ENCODE measurements at regions not wholly inside any gene's neighbourhood (a gene's known extent, or its start where the extent isn't known, plus 50 kb on each side); places are given as distances from the start of the nearest gene placed in this dataset.

GRCh38 chr2:195307751-195308150 is 349.3 kb upstream of the SLC39A10 start:
- H3K27me3 ChIP-seq (ENCODE audit: control insufficient read depth in 1 of 2, insufficient read depth in 2 of 2, low read length in 2 of 2) = no peaks in the 10 kb centered on the region
- no peak overlapping the region for H3K27ac ChIP-seq (ENCODE audit: low read depth, low read length)
- H3K9me3 ChIP-seq (ENCODE audit: control insufficient read depth in 1 of 2, low read length in 2 of 2) = no peaks in the 10 kb centered on the region
- no peaks in the 10 kb centered on the region for H3K36me3 ChIP-seq (ENCODE audit: control insufficient read depth in 1 of 2, insufficient read depth in 2 of 2, low read length in 2 of 2)
- no peak overlapping the region for H3K4me3 ChIP-seq (ENCODE audit: low read depth in 1 of 2, low read length in 2 of 2)
- no peaks in the 10 kb centered on the region for H3K4me1 ChIP-seq (ENCODE audit: control insufficient read depth in 1 of 2, insufficient read depth in 2 of 2, low read length in 2 of 2)
- no peak overlapping the region for H3K9ac ChIP-seq (ENCODE audit: low read depth in 1 of 2, low read length in 2 of 2)

GRCh38 chr2:195304310-195304709 is 352.7 kb upstream of the SLC39A10 start:
- no peak overlapping the region for H3K27ac ChIP-seq (ENCODE audit: low read depth, low read length)
- no peak overlapping the region for H3K9ac ChIP-seq (ENCODE audit: low read depth in 1 of 2, low read length in 2 of 2)
- no peaks in the 10 kb centered on the region for H3K9me3 ChIP-seq (ENCODE audit: control insufficient read depth in 1 of 2, low read length in 2 of 2)
- H3K4me3 ChIP-seq (ENCODE audit: low read depth in 1 of 2, low read length in 2 of 2) = no peak overlapping the region
- H3K27me3 ChIP-seq (ENCODE audit: control insufficient read depth in 1 of 2, insufficient read depth in 2 of 2, low read length in 2 of 2) = no peaks in the 10 kb centered on the region
- no peaks in the 10 kb centered on the region for H3K36me3 ChIP-seq (ENCODE audit: control insufficient read depth in 1 of 2, insufficient read depth in 2 of 2, low read length in 2 of 2)
- no peaks in the 10 kb centered on the region for H3K4me1 ChIP-seq (ENCODE audit: control insufficient read depth in 1 of 2, insufficient read depth in 2 of 2, low read length in 2 of 2)

- Histone ChIP-seq H3K27ac (ENCODE audit: low read depth, low read length) (no peak overlapping the region), H3K4me1 (ENCODE audit: control insufficient read depth in 1 of 2, insufficient read depth in 2 of 2, low read length in 2 of 2) (no peaks in the 10 kb centered on the region), H3K27me3 (ENCODE audit: control insufficient read depth in 1 of 2, insufficient read depth in 2 of 2, low read length in 2 of 2) (no peaks in the 10 kb centered on the region), H3K9me3 (ENCODE audit: control insufficient read depth in 1 of 2, low read length in 2 of 2) (no peaks in the 10 kb centered on the region), H3K4me3 (ENCODE audit: low read depth in 1 of 2, low read length in 2 of 2) (no peak overlapping the region), H3K9ac (ENCODE audit: low read depth in 1 of 2, low read length in 2 of 2) (no peak overlapping the region), H3K36me3 (ENCODE audit: control insufficient read depth in 1 of 2, insufficient read depth in 2 of 2, low read length in 2 of 2) (no peaks in the 10 kb centered on the region)
These were observed 356.4 kb upstream of the SLC39A10 start for GRCh38 chr2:195300631-195301030.

- Histone ChIP-seq H3K36me3 (ENCODE audit: control insufficient read depth in 1 of 2, insufficient read depth in 2 of 2, low read length in 2 of 2) (no peaks in the 10 kb centered on the region), H3K9me3 (ENCODE audit: control insufficient read depth in 1 of 2, low read length in 2 of 2) (no peaks in the 10 kb centered on the region), H3K4me3 (ENCODE audit: low read depth in 1 of 2, low read length in 2 of 2) (no peak overlapping the region), H3K4me1 (ENCODE audit: control insufficient read depth in 1 of 2, insufficient read depth in 2 of 2, low read length in 2 of 2) (no peaks in the 10 kb centered on the region), H3K9ac (ENCODE audit: low read depth in 1 of 2, low read length in 2 of 2) (no peak overlapping the region), H3K27me3 (ENCODE audit: control insufficient read depth in 1 of 2, insufficient read depth in 2 of 2, low read length in 2 of 2) (no peaks in the 10 kb centered on the region), H3K27ac (ENCODE audit: low read depth, low read length) (no peak overlapping the region)
These were observed 357.4 kb upstream of the SLC39A10 start for GRCh38 chr2:195299600-195299999.

- no peaks in the 10 kb centered on the region for H3K27me3 ChIP-seq (ENCODE audit: control insufficient read depth in 1 of 2, insufficient read depth in 2 of 2, low read length in 2 of 2)
- H3K36me3 ChIP-seq (ENCODE audit: control insufficient read depth in 1 of 2, insufficient read depth in 2 of 2, low read length in 2 of 2) = no peaks in the 10 kb centered on the region
- no peak overlapping the region for H3K27ac ChIP-seq (ENCODE audit: low read depth, low read length)
- H3K4me1 ChIP-seq (ENCODE audit: control insufficient read depth in 1 of 2, insufficient read depth in 2 of 2, low read length in 2 of 2) = no peaks in the 10 kb centered on the region
- no peaks in the 10 kb centered on the region for H3K9me3 ChIP-seq (ENCODE audit: control insufficient read depth in 1 of 2, low read length in 2 of 2)
- H3K4me3 ChIP-seq (ENCODE audit: low read depth in 1 of 2, low read length in 2 of 2) = no peak overlapping the region
- no peak overlapping the region for H3K9ac ChIP-seq (ENCODE audit: low read depth in 1 of 2, low read length in 2 of 2)
These were observed 360.5 kb upstream of the SLC39A10 start for GRCh38 chr2:195296490-195296889.

GRCh38 chr2:195289081-195289480 is 367.9 kb upstream of the SLC39A10 start:
- no peaks in the 10 kb centered on the region for H3K9me3 ChIP-seq (ENCODE audit: control insufficient read depth in 1 of 2, low read length in 2 of 2)
- no peaks in the 10 kb centered on the region for H3K27me3 ChIP-seq (ENCODE audit: control insufficient read depth in 1 of 2, insufficient read depth in 2 of 2, low read length in 2 of 2)
- no peaks in the 10 kb centered on the region for H3K4me1 ChIP-seq (ENCODE audit: control insufficient read depth in 1 of 2, insufficient read depth in 2 of 2, low read length in 2 of 2)
- H3K9ac ChIP-seq (ENCODE audit: low read depth in 1 of 2, low read length in 2 of 2) = no peak overlapping the region
- H3K36me3 ChIP-seq (ENCODE audit: control insufficient read depth in 1 of 2, insufficient read depth in 2 of 2, low read length in 2 of 2) = no peaks in the 10 kb centered on the region
- H3K27ac ChIP-seq (ENCODE audit: low read depth, low read length) = no peak overlapping the region
- H3K4me3 ChIP-seq (ENCODE audit: low read depth in 1 of 2, low read length in 2 of 2) = no peak overlapping the region

GRCh38 chr2:195279840-195280427 is 377.1 kb upstream of the SLC39A10 start:
- Histone ChIP-seq H3K4me3 (ENCODE audit: low read depth in 1 of 2, low read length in 2 of 2) (no peak overlapping the region), H3K27ac (ENCODE audit: low read depth, low read length) (no peak overlapping the region), H3K4me1 (ENCODE audit: control insufficient read depth in 1 of 2, insufficient read depth in 2 of 2, low read length in 2 of 2) (no peaks in the 10 kb centered on the region), H3K9me3 (ENCODE audit: control insufficient read depth in 1 of 2, low read length in 2 of 2) (no peaks in the 10 kb centered on the region), H3K9ac (ENCODE audit: low read depth in 1 of 2, low read length in 2 of 2) (no peak overlapping the region), H3K36me3 (ENCODE audit: control insufficient read depth in 1 of 2, insufficient read depth in 2 of 2, low read length in 2 of 2) (no peaks in the 10 kb centered on the region), H3K27me3 (ENCODE audit: control insufficient read depth in 1 of 2, insufficient read depth in 2 of 2, low read length in 2 of 2) (no peaks in the 10 kb centered on the region)

- Histone ChIP-seq H3K9ac (ENCODE audit: low read depth in 1 of 2, low read length in 2 of 2) (no peak overlapping the region), H3K27me3 (ENCODE audit: control insufficient read depth in 1 of 2, insufficient read depth in 2 of 2, low read length in 2 of 2) (no peaks in the 10 kb centered on the region), H3K27ac (ENCODE audit: low read depth, low read length) (no peak overlapping the region)
These were observed 386.5 kb upstream of the SLC39A10 start for GRCh38 chr2:195270466-195271039.

GRCh38 chr2:195269220-195269619 is 387.8 kb upstream of the SLC39A10 start:
- no peaks in the 10 kb centered on the region for H3K4me1 ChIP-seq (ENCODE audit: control insufficient read depth in 1 of 2, insufficient read depth in 2 of 2, low read length in 2 of 2)
- H3K9ac ChIP-seq (ENCODE audit: low read depth in 1 of 2, low read length in 2 of 2) = no peak overlapping the region
- no peaks in the 10 kb centered on the region for H3K9me3 ChIP-seq (ENCODE audit: control insufficient read depth in 1 of 2, low read length in 2 of 2)
- H3K36me3 ChIP-seq (ENCODE audit: control insufficient read depth in 1 of 2, insufficient read depth in 2 of 2, low read length in 2 of 2) = no peaks in the 10 kb centered on the region
- H3K27me3 ChIP-seq (ENCODE audit: control insufficient read depth in 1 of 2, insufficient read depth in 2 of 2, low read length in 2 of 2) = no peaks in the 10 kb centered on the region
- H3K27ac ChIP-seq (ENCODE audit: low read depth, low read length) = no peak overlapping the region
- no peak overlapping the region for H3K4me3 ChIP-seq (ENCODE audit: low read depth in 1 of 2, low read length in 2 of 2)

More at GRCh38 chr2:195270466-195271039, 386.5 kb upstream of the SLC39A10 start:
- Histone ChIP-seq H3K4me3 (ENCODE audit: low read depth in 1 of 2, low read length in 2 of 2) (no peak overlapping the region), H3K36me3 (ENCODE audit: control insufficient read depth in 1 of 2, insufficient read depth in 2 of 2, low read length in 2 of 2) (no peaks in the 10 kb centered on the region), H3K9me3 (ENCODE audit: control insufficient read depth in 1 of 2, low read length in 2 of 2) (no peaks in the 10 kb centered on the region), H3K4me1 (ENCODE audit: control insufficient read depth in 1 of 2, insufficient read depth in 2 of 2, low read length in 2 of 2) (no peaks in the 10 kb centered on the region)

GRCh38 chr2:195257979-195258378 is 399.0 kb upstream of the SLC39A10 start:
- Histone ChIP-seq H3K9me3 (ENCODE audit: control insufficient read depth in 1 of 2, low read length in 2 of 2) (no peaks in the 10 kb centered on the region), H3K36me3 (ENCODE audit: control insufficient read depth in 1 of 2, insufficient read depth in 2 of 2, low read length in 2 of 2) (no peaks in the 10 kb centered on the region), H3K9ac (ENCODE audit: low read depth in 1 of 2, low read length in 2 of 2) (no peak overlapping the region), H3K27me3 (ENCODE audit: control insufficient read depth in 1 of 2, insufficient read depth in 2 of 2, low read length in 2 of 2) (no peaks in the 10 kb centered on the region), H3K4me1 (ENCODE audit: control insufficient read depth in 1 of 2, insufficient read depth in 2 of 2, low read length in 2 of 2) (no peaks in the 10 kb centered on the region), H3K4me3 (ENCODE audit: low read depth in 1 of 2, low read length in 2 of 2) (no peak overlapping the region), H3K27ac (ENCODE audit: low read depth, low read length) (no peak overlapping the region)

Measured in duodenal mucosa (tissue), 2 donors.